WTC11 (cell line): ENCODE measurements at regions not wholly inside any gene's neighbourhood (a gene's known extent, or its start where the extent isn't known, plus 50 kb on each side); places are given as distances from the start of the nearest gene placed in this dataset.

ENCODE experiments used
- CREM ChIP-seq: sonication (generic); formaldehyde crosslinking; IDR thresholded peaks from 2 replicates; pipeline ENCODE4 v1.8.1; 2022; ENCODE audit warnings: mild to moderate bottlenecking, missing genetic modification reagents, moderate library complexity
- NFE2L1 ChIP-seq: sonication (generic); formaldehyde crosslinking; IDR thresholded peaks from 2 replicates; pipeline ENCODE4 v1.8.1; 2023; ENCODE audit warnings: missing genetic modification reagents
- NR1H2 ChIP-seq: sonication (generic); formaldehyde crosslinking; IDR thresholded peaks from 2 replicates; pipeline ENCODE4 v1.9.0; 2021; ENCODE audit warnings: mild to moderate bottlenecking, moderate library complexity, missing genetic modification reagents
- SMAD4 ChIP-seq: sonication (generic); formaldehyde crosslinking; IDR thresholded peaks from 2 replicates; pipeline ENCODE4 v1.8.0; 2022; ENCODE audit warnings: mild to moderate bottlenecking, missing genetic modification reagents
- TF ChIP-seq, protein P1 (sequence below): sonication (generic); formaldehyde crosslinking; IDR thresholded peaks from 2 replicates; pipeline ENCODE4 v1.8.0; 2022; ENCODE audit warnings: missing genetic modification reagents
- TF ChIP-seq, protein P2 (sequence below): fragments of 200-600 bp; IDR thresholded peaks from 2 replicates; pipeline ENCODE4 v1.8.0; 2022; ENCODE audit warnings: antibody characterized with exemption

- no peak for TF ChIP-seq CREM (CRISPR knock-in tag)
- TF ChIP-seq, protein P1, sequence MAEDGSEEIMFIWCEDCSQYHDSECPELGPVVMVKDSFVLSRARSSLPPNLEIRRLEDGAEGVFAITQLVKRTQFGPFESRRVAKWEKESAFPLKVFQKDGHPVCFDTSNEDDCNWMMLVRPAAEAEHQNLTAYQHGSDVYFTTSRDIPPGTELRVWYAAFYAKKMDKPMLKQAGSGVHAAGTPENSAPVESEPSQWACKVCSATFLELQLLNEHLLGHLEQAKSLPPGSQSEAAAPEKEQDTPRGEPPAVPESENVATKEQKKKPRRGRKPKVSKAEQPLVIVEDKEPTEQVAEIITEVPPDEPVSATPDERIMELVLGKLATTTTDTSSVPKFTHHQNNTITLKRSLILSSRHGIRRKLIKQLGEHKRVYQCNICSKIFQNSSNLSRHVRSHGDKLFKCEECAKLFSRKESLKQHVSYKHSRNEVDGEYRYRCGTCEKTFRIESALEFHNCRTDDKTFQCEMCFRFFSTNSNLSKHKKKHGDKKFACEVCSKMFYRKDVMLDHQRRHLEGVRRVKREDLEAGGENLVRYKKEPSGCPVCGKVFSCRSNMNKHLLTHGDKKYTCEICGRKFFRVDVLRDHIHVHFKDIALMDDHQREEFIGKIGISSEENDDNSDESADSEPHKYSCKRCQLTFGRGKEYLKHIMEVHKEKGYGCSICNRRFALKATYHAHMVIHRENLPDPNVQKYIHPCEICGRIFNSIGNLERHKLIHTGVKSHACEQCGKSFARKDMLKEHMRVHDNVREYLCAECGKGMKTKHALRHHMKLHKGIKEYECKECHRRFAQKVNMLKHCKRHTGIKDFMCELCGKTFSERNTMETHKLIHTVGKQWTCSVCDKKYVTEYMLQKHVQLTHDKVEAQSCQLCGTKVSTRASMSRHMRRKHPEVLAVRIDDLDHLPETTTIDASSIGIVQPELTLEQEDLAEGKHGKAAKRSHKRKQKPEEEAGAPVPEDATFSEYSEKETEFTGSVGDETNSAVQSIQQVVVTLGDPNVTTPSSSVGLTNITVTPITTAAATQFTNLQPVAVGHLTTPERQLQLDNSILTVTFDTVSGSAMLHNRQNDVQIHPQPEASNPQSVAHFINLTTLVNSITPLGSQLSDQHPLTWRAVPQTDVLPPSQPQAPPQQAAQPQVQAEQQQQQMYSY: no peak
- TF ChIP-seq NR1H2 (CRISPR knock-in tag): no peak
- TF ChIP-seq, protein P2, sequence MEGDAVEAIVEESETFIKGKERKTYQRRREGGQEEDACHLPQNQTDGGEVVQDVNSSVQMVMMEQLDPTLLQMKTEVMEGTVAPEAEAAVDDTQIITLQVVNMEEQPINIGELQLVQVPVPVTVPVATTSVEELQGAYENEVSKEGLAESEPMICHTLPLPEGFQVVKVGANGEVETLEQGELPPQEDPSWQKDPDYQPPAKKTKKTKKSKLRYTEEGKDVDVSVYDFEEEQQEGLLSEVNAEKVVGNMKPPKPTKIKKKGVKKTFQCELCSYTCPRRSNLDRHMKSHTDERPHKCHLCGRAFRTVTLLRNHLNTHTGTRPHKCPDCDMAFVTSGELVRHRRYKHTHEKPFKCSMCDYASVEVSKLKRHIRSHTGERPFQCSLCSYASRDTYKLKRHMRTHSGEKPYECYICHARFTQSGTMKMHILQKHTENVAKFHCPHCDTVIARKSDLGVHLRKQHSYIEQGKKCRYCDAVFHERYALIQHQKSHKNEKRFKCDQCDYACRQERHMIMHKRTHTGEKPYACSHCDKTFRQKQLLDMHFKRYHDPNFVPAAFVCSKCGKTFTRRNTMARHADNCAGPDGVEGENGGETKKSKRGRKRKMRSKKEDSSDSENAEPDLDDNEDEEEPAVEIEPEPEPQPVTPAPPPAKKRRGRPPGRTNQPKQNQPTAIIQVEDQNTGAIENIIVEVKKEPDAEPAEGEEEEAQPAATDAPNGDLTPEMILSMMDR: no peak
- TF ChIP-seq NFE2L1: no peak
- TF ChIP-seq SMAD4 (CRISPR knock-in tag): no peak
Measured at GRCh38 chr10:78700413-78700812, 368.4 kb upstream of the ZMIZ1 start.
